Mesenchymal stem cell (in vitro differentiated cells and primary cell): ENCODE measurements at regions not wholly inside any gene's neighbourhood (a gene's known extent, or its start where the extent isn't known, plus 50 kb on each side); places are given as distances from the start of the nearest gene placed in this dataset.

Source experiments
- DNase-seq: peaks from one replicate; pipeline ENCODE4 v3.0.0-alpha.2; 2013
- H2AFZ ChIP-seq: one replicate; pipeline ENCODE4 v1.6.1; 2013; ENCODE audit warnings: low read depth, mild to moderate bottlenecking, control low read depth, inconsistent platforms, low read length, moderate library complexity
- H2AK5ac ChIP-seq: 2 replicates; pipeline ENCODE4 v1.6.1; 2013; ENCODE audit warnings: low read length, moderate library complexity, mild to moderate bottlenecking, inconsistent platforms; ENCODE audit not compliant: severe bottlenecking
- H2BK120ac ChIP-seq: one replicate; pipeline ENCODE4 v1.6.1; 2013; ENCODE audit warnings: low read depth, mild to moderate bottlenecking, inconsistent platforms, low read length, moderate library complexity
- H2BK12ac ChIP-seq, 2 experiments: one replicate each; pipeline ENCODE4 v1.6.1; 2013; ENCODE audit warnings: inconsistent platforms in 2 of 2, low read length in 2 of 2, mild to moderate bottlenecking in 2 of 2, moderate library complexity in 2 of 2, control low read depth in 1 of 2
- H2BK15ac ChIP-seq: one replicate; pipeline ENCODE4 v1.6.1; 2013; ENCODE audit warnings: mild to moderate bottlenecking, low read depth, inconsistent platforms; ENCODE audit not compliant: poor library complexity, severe bottlenecking
- H2BK5ac ChIP-seq: 2 replicates; pipeline ENCODE4 v1.6.1; 2013; ENCODE audit warnings: low read depth, mild to moderate bottlenecking, low read length, control low read depth, inconsistent platforms; ENCODE audit not compliant: poor library complexity, severe bottlenecking
- H3K14ac ChIP-seq, 2 experiments: one replicate each; pipeline ENCODE4 v1.6.1; 2013; ENCODE audit warnings: inconsistent platforms in 2 of 2, low read length in 2 of 2, control low read depth in 1 of 2, mild to moderate bottlenecking in 1 of 2, moderate library complexity in 1 of 2
- H3K18ac ChIP-seq, 2 experiments: one replicate each; pipeline ENCODE4 v1.6.1; 2013; ENCODE audit warnings: inconsistent platforms in 2 of 2, low read length in 2 of 2, control low read depth in 1 of 2, low read depth in 1 of 2, mild to moderate bottlenecking in 1 of 2
- H3K23ac ChIP-seq, 2 experiments: one replicate each; pipeline ENCODE4 v1.6.1; 2013; ENCODE audit warnings: inconsistent platforms in 2 of 2, low read length in 2 of 2, mild to moderate bottlenecking in 2 of 2, moderate library complexity in 2 of 2, control low read depth in 1 of 2
- H3K27ac ChIP-seq: 2 replicates; pipeline ENCODE4 v1.5.1; 2013; ENCODE audit warnings: mild to moderate bottlenecking, moderate library complexity, low read length, control low read depth, inconsistent platforms; ENCODE audit not compliant: poor library complexity, severe bottlenecking
- H3K27me3 ChIP-seq, 2 experiments: 2 replicates each; pipeline versions ENCODE4 v1.6.1 to v1.7.0; 2013; ENCODE audit warnings: low read length in 2 of 2, mild to moderate bottlenecking in 2 of 2, moderate library complexity in 2 of 2, control low read depth in 1 of 2, inconsistent platforms in 1 of 2; ENCODE audit not compliant: control insufficient read depth in 1 of 2, insufficient read depth in 1 of 2
- H3K36me3 ChIP-seq, 2 experiments: 2 replicates each; pipeline versions ENCODE4 v1.6.1 to v1.7.0; 2013; ENCODE audit warnings: low read length in 2 of 2, control low read depth in 1 of 2, inconsistent platforms in 1 of 2, low read depth in 1 of 2, mild to moderate bottlenecking in 1 of 2; ENCODE audit not compliant: insufficient read depth in 2 of 2, control insufficient read depth in 1 of 2
- H3K4ac ChIP-seq, 2 experiments: one replicate each; pipeline ENCODE4 v1.6.1; 2013; ENCODE audit warnings: inconsistent platforms in 2 of 2, low read length in 2 of 2, mild to moderate bottlenecking in 2 of 2, moderate library complexity in 2 of 2, control low read depth in 1 of 2, low read depth in 1 of 2
- H3K4me1 ChIP-seq: 2 replicates; pipeline ENCODE4 v1.6.1; 2013; ENCODE audit warnings: low read depth, low read length, control low read depth; ENCODE audit not compliant: control insufficient read depth, insufficient read depth
- H3K4me2 ChIP-seq: 2 replicates; pipeline ENCODE4 v1.6.1; 2013; ENCODE audit warnings: low read length, mild to moderate bottlenecking, inconsistent platforms; ENCODE audit not compliant: poor library complexity, severe bottlenecking
- H3K4me3 ChIP-seq, 2 experiments: 2 replicates each; pipeline versions ENCODE4 v1.5.1 to v1.7.0; 2013; ENCODE audit warnings: low read length in 2 of 2, mild to moderate bottlenecking in 2 of 2, control low read depth in 1 of 2, low read depth in 1 of 2; ENCODE audit not compliant: insufficient read depth in 1 of 2
- H3K79me1 ChIP-seq: replicated peaks from 2 replicates; pipeline ENCODE4 v1.6.1; 2013; ENCODE audit warnings: mild to moderate bottlenecking, control low read depth, low read length, inconsistent platforms; ENCODE audit not compliant: poor library complexity, severe bottlenecking
- H3K9ac ChIP-seq: 2 replicates; pipeline ENCODE4 v1.7.0; 2013; ENCODE audit warnings: mild to moderate bottlenecking, low read length, moderate library complexity
- H3K9me3 ChIP-seq: 2 replicates; pipeline ENCODE4 v1.7.0; 2013; ENCODE audit warnings: mild to moderate bottlenecking, low read length; ENCODE audit not compliant: control insufficient read depth
- H4K8ac ChIP-seq: one replicate; pipeline ENCODE4 v1.6.1; 2013; ENCODE audit warnings: inconsistent platforms, mild to moderate bottlenecking, low read length, moderate library complexity
- H4K91ac ChIP-seq: one replicate; pipeline ENCODE4 v1.6.1; 2013; ENCODE audit warnings: mild to moderate bottlenecking, low read length, inconsistent platforms
- whole genome bisulfite sequencing: methylation state at CpG from one replicate; pipeline ENCODE4 v1.1.7; 2013; ENCODE audit warnings: mixed read lengths; 5-methylcytosine and 5-hydroxymethylcytosine counted together

- Histone ChIP-seq H2AK5ac (no peak overlapping the region), H3K36me3 (no peaks in the 10 kb centered on the region), H4K8ac (no peak overlapping the region), H3K79me1 (no peaks in the 10 kb centered on the region), H3K27me3 (no peaks in the 10 kb centered on the region), H3K18ac (no peak overlapping the region), H3K9ac (no peak overlapping the region), H3K9me3 (no peaks in the 10 kb centered on the region), H2BK120ac (no peak overlapping the region), H3K14ac (no peak overlapping the region), H4K91ac (no peak overlapping the region), H2BK12ac (no peak overlapping the region), H3K4me2 (no peak overlapping the region), H2BK15ac (no peak overlapping the region), H3K4ac (no peak overlapping the region), H3K4me1 (no peaks in the 10 kb centered on the region), H3K27ac (no peak overlapping the region), H3K4me3 (no peak overlapping the region), H3K23ac (no peak overlapping the region), H2AFZ (no peak overlapping the region), H2BK5ac (no peak overlapping the region)
- no peak for DNase-seq
- no CpG with 5 or more reads among the region's 1 CpG for WGBS
Measured at GRCh38 chr10:81096558-81096957, 558.9 kb downstream of the SH2D4B start.

GRCh38 chr10:81101062-81101461 lies 563.4 kb downstream of the SH2D4B start:
- no peak overlapping the region for H3K9ac ChIP-seq
- no peak overlapping the region for H3K4ac ChIP-seq
- no peak overlapping the region for H3K14ac ChIP-seq
- H3K4me1 ChIP-seq: no peaks in the 10 kb centered on the region
- no peak overlapping the region for H2BK5ac ChIP-seq
- no peak overlapping the region for H2BK120ac ChIP-seq
- no peak overlapping the region for H2BK12ac ChIP-seq
- H4K8ac ChIP-seq: no peak overlapping the region
- no peak overlapping the region for H3K4me2 ChIP-seq
- no peaks in the 10 kb centered on the region for H3K36me3 ChIP-seq
- H3K27me3 ChIP-seq: no peaks in the 10 kb centered on the region
- no peak overlapping the region for H4K91ac ChIP-seq
- H3K23ac ChIP-seq: no peak overlapping the region
- H2AFZ ChIP-seq: no peak overlapping the region
- no peaks in the 10 kb centered on the region for H3K79me1 ChIP-seq
- H3K18ac ChIP-seq: no peak overlapping the region
- DNase-seq: no peak
- H3K9me3 ChIP-seq: no peaks in the 10 kb centered on the region
- H3K27ac ChIP-seq: no peak overlapping the region
- H2AK5ac ChIP-seq: no peak overlapping the region
- no peak overlapping the region for H2BK15ac ChIP-seq
- H3K4me3 ChIP-seq: no peak overlapping the region

GRCh38 chr10:81104494-81104893 lies 566.8 kb downstream of the SH2D4B start:
- no peak overlapping the region for H3K4me3 ChIP-seq
- no peak overlapping the region for H2BK120ac ChIP-seq
- no peak overlapping the region for H4K8ac ChIP-seq
- H3K36me3 ChIP-seq: no peaks in the 10 kb centered on the region
- H3K4ac ChIP-seq: no peak overlapping the region
- H2AK5ac ChIP-seq: no peak overlapping the region
- H2BK5ac ChIP-seq: no peak overlapping the region
- no peak overlapping the region for H3K14ac ChIP-seq
- no peak overlapping the region for H2AFZ ChIP-seq
- no peaks in the 10 kb centered on the region for H3K4me1 ChIP-seq
- H3K27me3 ChIP-seq: no peaks in the 10 kb centered on the region
- no peaks in the 10 kb centered on the region for H3K9me3 ChIP-seq
- no peak overlapping the region for H3K27ac ChIP-seq
- H3K23ac ChIP-seq: no peak overlapping the region
- 94% methylated on average over 1 of the region's 3 CpGs for WGBS
- no peak overlapping the region for H3K4me2 ChIP-seq
- no peak overlapping the region for H2BK15ac ChIP-seq
- no peak overlapping the region for H3K9ac ChIP-seq
- H4K91ac ChIP-seq: no peak overlapping the region
- DNase-seq: no peak
- H2BK12ac ChIP-seq: no peak overlapping the region
- no peaks in the 10 kb centered on the region for H3K79me1 ChIP-seq
- H3K18ac ChIP-seq: no peak overlapping the region

- WGBS: 94% methylated on average over 3 of the region's 3 CpGs
Measured at GRCh38 chr10:81108516-81109199, 571.0 kb downstream of the SH2D4B start.

More at GRCh38 chr10:81108516-81109199, 571.0 kb downstream of the SH2D4B start:
- no peak overlapping the region for H3K4ac ChIP-seq
- H3K27ac ChIP-seq: no peak overlapping the region
- H3K27me3 ChIP-seq: no peaks in the 10 kb centered on the region
- no peaks in the 10 kb centered on the region for H3K36me3 ChIP-seq
- no peak overlapping the region for H2AFZ ChIP-seq
- H3K4me2 ChIP-seq: no peak overlapping the region
- no peak overlapping the region for H4K91ac ChIP-seq
- H3K18ac ChIP-seq: no peak overlapping the region
- H2AK5ac ChIP-seq: no peak overlapping the region
- no peak overlapping the region for H3K14ac ChIP-seq
- H3K9me3 ChIP-seq: no peaks in the 10 kb centered on the region
- H2BK15ac ChIP-seq: no peak overlapping the region
- no peak overlapping the region for H3K23ac ChIP-seq
- H4K8ac ChIP-seq: peak overlapping the region; percentile 69
- no peak overlapping the region for H3K4me3 ChIP-seq
- no peak overlapping the region for H2BK5ac ChIP-seq
- no peak overlapping the region for H3K9ac ChIP-seq
- H2BK12ac ChIP-seq: no peak overlapping the region
- no peak overlapping the region for H2BK120ac ChIP-seq
- H3K4me1 ChIP-seq: no peaks in the 10 kb centered on the region
- H3K79me1 ChIP-seq: no peaks in the 10 kb centered on the region
- DNase-seq: peak; percentile 42
